Neuronal stem cell (in vitro differentiated cells): ENCODE measurements at regions not wholly inside any gene's neighbourhood (a gene's known extent, or its start where the extent isn't known, plus 50 kb on each side); places are given as distances from the start of the nearest gene placed in this dataset.
A peak's percentile ranks its signal among the peaks of the same experiment; 100 is the strongest.

ENCODE experiments used
- DNase-seq: peaks from one replicate; pipeline ENCODE4 v3.0.0-alpha.2; 2013; ENCODE audit warnings: low spot score
- H2AFZ ChIP-seq: one replicate; pipeline ENCODE4 v1.6.1; 2013; ENCODE audit warnings: mild to moderate bottlenecking, low read length, inconsistent platforms
- H2AK5ac ChIP-seq: 2 replicates; pipeline ENCODE4 v1.6.1; 2013; ENCODE audit warnings: low read depth, mild to moderate bottlenecking, inconsistent platforms, low read length, moderate library complexity, mixed read lengths
- H2BK120ac ChIP-seq: 2 replicates; pipeline ENCODE4 v1.6.1; 2013; ENCODE audit warnings: low read depth, mild to moderate bottlenecking, inconsistent platforms, low read length, moderate library complexity, mixed read lengths
- H2BK12ac ChIP-seq: one replicate; pipeline ENCODE4 v1.6.1; 2013; ENCODE audit warnings: low read length, inconsistent platforms
- H2BK15ac ChIP-seq: 2 replicates; pipeline ENCODE4 v1.6.1; 2013; ENCODE audit warnings: mild to moderate bottlenecking, low read length, inconsistent platforms, mixed read lengths
- H2BK5ac ChIP-seq: one replicate; pipeline ENCODE4 v1.6.1; 2013; ENCODE audit warnings: inconsistent platforms, mild to moderate bottlenecking, low read length, moderate library complexity
- H3K14ac ChIP-seq: one replicate; pipeline ENCODE4 v1.6.1; 2013; ENCODE audit warnings: low read length, inconsistent platforms
- H3K18ac ChIP-seq: 2 replicates; pipeline ENCODE4 v1.6.1; 2013; ENCODE audit warnings: low read length, inconsistent platforms
- H3K23ac ChIP-seq: 2 replicates; pipeline ENCODE4 v1.6.1; 2013; ENCODE audit warnings: low read depth, mild to moderate bottlenecking, mixed read lengths, low read length, inconsistent platforms; ENCODE audit not compliant: poor library complexity
- H3K27ac ChIP-seq: replicated peaks from 3 replicates; pipeline ENCODE4 v1.5.1; 2013; ENCODE audit warnings: low read length, inconsistent platforms
- H3K27me3 ChIP-seq, 3 experiments: 2 replicates each; pipeline ENCODE4 v1.6.1; 2013; ENCODE audit warnings: low read length in 3 of 3, mild to moderate bottlenecking in 2 of 3, inconsistent platforms in 1 of 3, low read depth in 1 of 3, mixed read lengths in 1 of 3, moderate library complexity in 1 of 3; ENCODE audit not compliant: control insufficient read depth in 3 of 3, insufficient read depth in 3 of 3
- H3K36me3 ChIP-seq, 2 donors: replicated peaks in 1 of 2; 2 replicates each; pipeline ENCODE4 v1.6.1; 2013; ENCODE audit warnings: low read length in 2 of 2; ENCODE audit not compliant: control insufficient read depth in 2 of 2, insufficient read depth in 2 of 2
- H3K4ac ChIP-seq: 2 replicates; pipeline ENCODE4 v1.6.1; 2013; ENCODE audit warnings: inconsistent platforms, mild to moderate bottlenecking, low read length, moderate library complexity
- H3K4me1 ChIP-seq, 2 donors: 1 replicate in 1 of 2; 2 replicates in 1 of 2; pipeline ENCODE4 v1.6.1; 2013; ENCODE audit warnings: low read length in 2 of 2, low read depth in 1 of 2; ENCODE audit not compliant: control insufficient read depth in 2 of 2, insufficient read depth in 1 of 2
- H3K4me2 ChIP-seq: one replicate; pipeline ENCODE4 v1.6.1; 2013; ENCODE audit warnings: mild to moderate bottlenecking, low read length, inconsistent platforms; ENCODE audit not compliant: insufficient read depth, poor library complexity, severe bottlenecking
- H3K4me3 ChIP-seq, 2 donors: 2 replicates each; pipeline ENCODE4 v1.5.1; 2013; ENCODE audit warnings: low read length in 2 of 2, mild to moderate bottlenecking in 2 of 2, inconsistent platforms in 1 of 2, moderate library complexity in 1 of 2
- H3K79me1 ChIP-seq: one replicate; pipeline ENCODE4 v1.6.1; 2013; ENCODE audit warnings: low read depth, mild to moderate bottlenecking, inconsistent platforms, low read length, moderate library complexity
- H3K9ac ChIP-seq: one replicate; pipeline ENCODE4 v1.6.1; 2013; ENCODE audit warnings: mild to moderate bottlenecking, low read depth, low read length, inconsistent platforms; ENCODE audit not compliant: poor library complexity
- H3K9me3 ChIP-seq, 2 donors: replicated peaks in 1 of 2; 2 replicates each; pipeline versions ENCODE3 to v1.6.1; 2013; ENCODE audit warnings: low read length in 2 of 2, mild to moderate bottlenecking in 2 of 2, inconsistent platforms in 1 of 2, low read depth in 1 of 2, mixed read lengths in 1 of 2, moderate library complexity in 1 of 2; ENCODE audit not compliant: control insufficient read depth in 2 of 2, insufficient read depth in 1 of 2
- H4K8ac ChIP-seq: one replicate; pipeline ENCODE4 v1.6.1; 2013; ENCODE audit warnings: low read depth, mild to moderate bottlenecking, inconsistent platforms, low read length, moderate library complexity
- H4K91ac ChIP-seq: one replicate; pipeline ENCODE4 v1.6.1; 2013; ENCODE audit warnings: low read length, low read depth, mild to moderate bottlenecking, inconsistent platforms; ENCODE audit not compliant: poor library complexity
- WGBS, 2 donors: extraction: QIAGEN DNeasy Blood & Tissue Kit; methylation state at CpG; one replicate each; pipeline ENCODE4 v1.1.7; 2013; ENCODE audit warnings: missing lambda C conversion rate in 2 of 2, mixed read lengths in 1 of 2; ENCODE audit not compliant: insufficient read length in 2 of 2, insufficient replicate concordance in 1 of 2; ENCODE audit errors: extremely low coverage in 2 of 2; 5-methylcytosine and 5-hydroxymethylcytosine counted together

GRCh38 chr4:126783191-126783590 is 849.6 kb upstream of the INTU start:
- WGBS, 2 donors: no CpG with 5 or more reads among the region's 2 CpGs
- no peak for DNase-seq
- Histone ChIP-seq H2BK5ac (no peak overlapping the region), H2BK12ac (no peak overlapping the region), H3K4me3 (no peak overlapping the region), H3K9ac (no peak overlapping the region), H3K23ac (no peak overlapping the region), H4K91ac (no peak overlapping the region), H2AK5ac (no peak overlapping the region), H3K4me1 (no peaks in the 10 kb centered on the region), H2AFZ (no peak overlapping the region), H3K4ac (no peak overlapping the region), H4K8ac (no peak overlapping the region), H2BK120ac (no peak overlapping the region), H3K4me2 (no peak overlapping the region), H3K79me1 (no peaks in the 10 kb centered on the region), H3K27ac (no peak overlapping the region), H2BK15ac (no peak overlapping the region), H3K14ac (no peak overlapping the region), H3K9me3 (no peaks in the 10 kb centered on the region), H3K27me3 (no peaks in the 10 kb centered on the region), H3K18ac (no peak overlapping the region), H3K36me3 (no peaks in the 10 kb centered on the region)

GRCh38 chr4:126784966-126785580 is 847.7 kb upstream of the INTU start:
- Histone ChIP-seq H3K9ac (no peak overlapping the region), H3K27ac (no peak overlapping the region), H3K4me3 (no peak overlapping the region), H2BK120ac (no peak overlapping the region), H2BK5ac (no peak overlapping the region), H4K91ac (no peak overlapping the region), H3K4ac (no peak overlapping the region), H2BK15ac (no peak overlapping the region), H3K4me2 (no peak overlapping the region), H3K14ac (no peak overlapping the region), H2AK5ac (no peak overlapping the region), H3K36me3 (no peaks in the 10 kb centered on the region), H3K27me3 (no peaks in the 10 kb centered on the region), H2BK12ac (no peak overlapping the region), H2AFZ (peak overlapping the region; percentile 25), H3K18ac (no peak overlapping the region), H4K8ac (no peak overlapping the region), H3K4me1 (no peaks in the 10 kb centered on the region), H3K23ac (no peak overlapping the region), H3K9me3 (no peaks in the 10 kb centered on the region), H3K79me1 (no peaks in the 10 kb centered on the region)
- no CpG with 5 or more reads among the region's 2 CpGs for WGBS, 2 donors
- DNase-seq: no peak

GRCh38 chr4:126790633-126791032 is 842.1 kb upstream of the INTU start:
- Histone ChIP-seq H3K4ac (no peak overlapping the region), H3K27ac (no peak overlapping the region), H3K9me3 (no peaks in the 10 kb centered on the region), H3K4me2 (no peak overlapping the region), H3K14ac (no peak overlapping the region), H3K4me1 (no peaks in the 10 kb centered on the region), H3K27me3 (no peaks in the 10 kb centered on the region), H3K9ac (no peak overlapping the region), H2BK5ac (no peak overlapping the region), H3K36me3 (no peaks in the 10 kb centered on the region), H3K4me3 (no peak overlapping the region), H2AK5ac (no peak overlapping the region), H2BK120ac (no peak overlapping the region), H4K8ac (no peak overlapping the region), H4K91ac (no peak overlapping the region), H2BK12ac (no peak overlapping the region), H3K18ac (no peak overlapping the region), H2AFZ (peak overlapping the region; percentile 70), H3K23ac (no peak overlapping the region), H3K79me1 (no peaks in the 10 kb centered on the region), H2BK15ac (no peak overlapping the region)
- WGBS, 2 donors: no CpG with 5 or more reads among the region's 1 CpG
- DNase-seq: no peak

- Histone ChIP-seq H2AFZ (no peak overlapping the region), H2AK5ac (no peak overlapping the region), H3K9me3 (no peaks in the 10 kb centered on the region), H3K18ac (no peak overlapping the region), H3K27ac (no peak overlapping the region), H3K14ac (no peak overlapping the region), H3K4ac (no peak overlapping the region), H4K91ac (no peak overlapping the region), H2BK120ac (no peak overlapping the region), H2BK15ac (no peak overlapping the region), H3K27me3 (no peaks in the 10 kb centered on the region), H3K23ac (no peak overlapping the region), H4K8ac (no peak overlapping the region), H3K36me3 (no peaks in the 10 kb centered on the region), H3K4me3 (no peak overlapping the region), H3K4me2 (no peak overlapping the region), H2BK12ac (no peak overlapping the region), H3K79me1 (no peaks in the 10 kb centered on the region), H3K9ac (no peak overlapping the region), H3K4me1 (no peaks in the 10 kb centered on the region), H2BK5ac (no peak overlapping the region)
- DNase-seq: no peak
- no CpG with 5 or more reads among the region's 2 CpGs for WGBS, 2 donors
Measured at GRCh38 chr4:126794363-126794762, 838.4 kb upstream of the INTU start.
